GM10248 (cell line): ENCODE measurements at regions not wholly inside any gene's neighbourhood (a gene's known extent, or its start where the extent isn't known, plus 50 kb on each side); places are given as distances from the start of the nearest gene placed in this dataset.
A peak's percentile ranks its signal among the peaks of the same experiment; 100 is the strongest.
"Not testable (repeated sequence)": the region's sequence is repeated elsewhere in the genome, so short reads cannot be mapped to it uniquely, and the experiment has no call there.

ENCODE experiments used
- CTCF ChIA-PET: fragments of 300-600 bp; sonication (Branson Sonifier 250); formaldehyde crosslinking; extraction: SDS; loops from one replicate; lab custom pipeline; 2021; ENCODE audit warnings: antibody characterized with exemption; lab: Yijun Ruan, JAX
- POLR2A ChIA-PET: fragments of 350-650 bp; sonication (Branson Sonifier 250); formaldehyde crosslinking; extraction: SDS; loops from one replicate; lab custom pipeline; 2020; ENCODE audit warnings: antibody characterized with exemption; lab: Yijun Ruan, JAX
- DNase-seq: peaks from one replicate; pipeline ENCODE4 v3.0.0; 2012; ENCODE audit errors: extremely low spot score
- CTCF ChIP-seq: IDR thresholded peaks from 2 replicates; pipeline ENCODE4 v1.5.1; 2012; ENCODE audit warnings: mild to moderate bottlenecking, low read depth; ENCODE audit errors: extremely low read depth, missing control alignments, control extremely low read depth

DNA sequence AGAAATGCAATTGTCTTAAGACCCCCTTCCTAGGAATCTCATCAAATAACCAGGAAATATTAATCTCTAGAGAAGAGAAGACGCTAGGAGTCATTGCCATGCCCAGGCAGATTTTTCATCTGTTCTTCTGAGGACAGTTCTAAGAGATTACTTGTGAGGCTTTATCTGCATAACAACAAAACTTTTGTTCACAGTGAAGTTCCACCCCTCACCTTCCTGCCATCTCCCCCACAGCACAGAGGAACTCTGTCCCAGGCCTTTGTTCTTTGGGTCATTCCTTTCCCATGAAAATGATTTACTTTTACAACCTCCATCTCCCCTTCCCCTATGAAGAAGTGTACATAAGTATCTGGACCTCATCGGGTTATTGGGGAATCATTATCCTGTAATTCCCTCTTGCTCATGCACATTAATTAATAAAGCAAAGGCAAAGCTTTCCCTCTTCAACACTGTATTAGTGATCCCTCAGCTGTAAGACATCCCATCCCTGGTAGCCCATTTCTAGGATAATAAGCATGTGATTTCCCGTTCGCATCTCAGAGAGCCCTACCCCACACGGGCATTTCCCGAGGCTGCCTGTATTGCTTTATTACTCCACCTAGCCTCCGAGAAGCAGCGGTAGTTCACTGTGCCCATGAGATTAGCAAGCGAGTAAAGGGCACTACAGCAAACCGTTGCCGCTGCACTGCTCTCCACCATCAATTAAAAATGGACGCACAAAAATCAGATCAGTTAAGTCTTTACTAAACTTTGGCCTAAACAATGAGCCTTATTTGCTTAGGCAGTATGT is 384.4 kb upstream of the CAMK1G start:
- POLR2A ChIA-PET: no interaction called here
- TF ChIP-seq CTCF: no peak
- CTCF ChIA-PET: interaction anchor here (2.0 kb wide), 1 partner anchor 8 kb away, joined by 13 read pairs; no protein-coding TSS in a partner anchor
- no peak for DNase-seq

DNA sequence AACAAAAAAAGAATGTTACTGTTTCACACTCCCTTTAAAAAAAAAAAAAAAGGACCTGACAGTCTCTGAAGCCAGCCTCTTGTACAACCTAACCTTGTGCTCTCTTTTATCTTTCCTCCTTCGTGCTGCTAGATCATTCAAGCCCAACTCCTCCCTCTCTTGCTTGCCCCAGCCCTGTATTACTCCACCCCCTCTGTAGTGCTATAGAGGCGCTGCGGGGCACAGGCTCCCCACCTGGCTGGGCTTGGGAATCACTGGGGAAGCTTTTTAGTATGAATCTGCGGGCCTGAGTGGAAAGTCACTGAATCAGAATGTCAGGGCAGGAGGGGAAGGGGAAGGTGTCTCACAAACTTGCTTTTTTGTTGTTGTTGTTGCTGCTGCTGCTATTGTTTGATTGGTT is 383.7 kb upstream of the CAMK1G start:
- CTCF ChIA-PET: no interaction called here
- POLR2A ChIA-PET: no interaction called here
- no peak for DNase-seq
- no peak for TF ChIP-seq CTCF

DNA sequence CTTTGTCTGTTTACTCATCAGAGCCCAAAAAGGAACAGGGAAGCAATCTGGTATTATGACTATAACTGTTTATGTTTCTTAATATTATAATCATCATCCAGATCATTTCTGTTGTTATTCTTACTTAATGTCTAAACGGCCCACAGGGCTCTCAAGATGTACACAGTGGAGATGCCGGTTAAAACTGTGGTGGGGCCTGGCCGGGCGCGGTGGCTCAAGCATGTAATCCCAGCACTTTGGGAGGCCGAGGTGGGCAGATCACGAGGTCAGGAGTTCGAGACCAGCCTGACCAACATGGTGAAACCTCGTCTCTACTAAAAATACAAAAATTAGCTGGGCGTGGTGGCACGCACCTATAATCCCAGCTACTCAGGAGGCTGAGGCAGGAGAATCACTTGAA is 381.2 kb upstream of the CAMK1G start:
- POLR2A ChIA-PET, DNase-seq: not testable (repeated sequence)
- CTCF ChIA-PET: interaction anchor here (0.9 to 4.0 kb wide), 18 partner anchors 9 to 550 kb away, joined by 3 to 26 read pairs (median 4); no protein-coding TSS in a partner anchor

GRCh38 chr1:209202830-209203532 is 380.5 kb upstream of the CAMK1G start:
- ChIA-PET POLR2A (no interaction called here), CTCF (interaction anchor here (0.7 to 4.0 kb wide), 22 partner anchors 8 to 551 kb away, joined by 3 to 26 read pairs (median 4); no protein-coding TSS in a partner anchor)
- DNase-seq: peak; percentile 58

GRCh38 chr1:209203533-209203895 is 380.0 kb upstream of the CAMK1G start:
- ChIA-PET POLR2A (no interaction called here), CTCF (interaction anchor here (0.7 to 4.0 kb wide), 19 partner anchors 8 to 551 kb away, joined by 3 to 26 read pairs (median 4); no protein-coding TSS in a partner anchor)
- no peak for DNase-seq
- no peak for TF ChIP-seq CTCF

More at GRCh38 chr1:209202830-209203532, 380.5 kb upstream of the CAMK1G start:
- TF ChIP-seq CTCF: peak; percentile 78

GRCh38 chr1:209205039-209205438 is 378.5 kb upstream of the CAMK1G start:
- ChIA-PET POLR2A (no interaction called here), CTCF (interaction anchor here (1.3 kb wide), 1 partner anchor 43 kb away, joined by 3 read pairs; no protein-coding TSS in a partner anchor)
- no peak for DNase-seq
- no peak for TF ChIP-seq CTCF
